MM.1S (cell line): ENCODE measurements at regions not wholly inside any gene's neighbourhood (a gene's known extent, or its start where the extent isn't known, plus 50 kb on each side); places are given as distances from the start of the nearest gene placed in this dataset.

Experiments used
- DNase-seq: peaks from one replicate; pipeline ENCODE4 v3.0.0-alpha.2; 2015
- H2AFZ ChIP-seq: fragments of 300-600 bp; sonication (generic); 2 replicates; pipeline ENCODE4 v1.6.0; 2016; ENCODE audit warnings: antibody characterized with exemption, low read length
- H3F3A ChIP-seq: fragments of 300-600 bp; sonication (generic); 2 replicates; pipeline ENCODE4 v1.6.1; 2016; ENCODE audit warnings: mild to moderate bottlenecking, antibody characterized with exemption, low read length, moderate library complexity, mixed read lengths; ENCODE audit not compliant: insufficient read depth
- H3K27ac ChIP-seq: fragments of 300-600 bp; sonication (generic); 2 replicates; pipeline ENCODE4 v1.5.1; 2016; ENCODE audit warnings: mild to moderate bottlenecking, low read length
- H3K27me3 ChIP-seq: fragments of 300-600 bp; sonication (generic); replicated peaks from 2 replicates; pipeline ENCODE4 v1.6.0; 2016; ENCODE audit warnings: low read length; ENCODE audit not compliant: insufficient read depth
- H3K36me3 ChIP-seq: fragments of 300-600 bp; sonication (generic); replicated peaks from 2 replicates; pipeline ENCODE4 v1.6.1; 2016; ENCODE audit warnings: mild to moderate bottlenecking, low read length, mixed read lengths; ENCODE audit not compliant: insufficient read depth
- H3K4me1 ChIP-seq: fragments of 300-600 bp; sonication (generic); 2 replicates; pipeline ENCODE4 v1.6.1; 2016; ENCODE audit warnings: low read length, mixed read lengths
- H3K4me2 ChIP-seq: fragments of 300-600 bp; sonication (generic); 2 replicates; pipeline ENCODE4 v1.6.0; 2016; ENCODE audit warnings: low read depth, low read length
- H3K4me3 ChIP-seq: fragments of 300-600 bp; sonication (generic); 2 replicates; pipeline ENCODE4 v1.5.1; 2016; ENCODE audit warnings: low read length, mixed read lengths
- H3K79me2 ChIP-seq: fragments of 300-600 bp; sonication (generic); 2 replicates; pipeline ENCODE4 v1.6.1; 2016; ENCODE audit warnings: mixed run types, low read length, mixed read lengths
- H3K9ac ChIP-seq: fragments of 300-600 bp; sonication (generic); 2 replicates; pipeline ENCODE4 v1.6.1; 2016; ENCODE audit warnings: low read length, mixed read lengths
- H3K9me2 ChIP-seq: fragments of 300-600 bp; sonication (generic); replicated peaks from 2 replicates; pipeline ENCODE4 v1.6.1; 2016; ENCODE audit warnings: mild to moderate bottlenecking, low read length, mixed read lengths; ENCODE audit not compliant: insufficient read depth
- H3K9me3 ChIP-seq: fragments of 300-600 bp; sonication (generic); replicated peaks from 2 replicates; pipeline ENCODE4 v1.6.1; 2016; ENCODE audit warnings: mild to moderate bottlenecking, low read length, mixed read lengths; ENCODE audit not compliant: insufficient read depth
- H4K20me1 ChIP-seq: fragments of 300-600 bp; sonication (generic); 2 replicates; pipeline ENCODE4 v1.6.1; 2016; ENCODE audit warnings: mild to moderate bottlenecking, low read length, moderate library complexity, mixed read lengths; ENCODE audit not compliant: insufficient read depth
- CTCF ChIP-seq: fragments of 300-600 bp; sonication (generic); IDR thresholded peaks from 2 replicates; pipeline ENCODE4 v1.5.1; 2016; ENCODE audit warnings: antibody characterized with exemption, low read length, mixed read lengths
- EZH2 ChIP-seq: fragments of 300-600 bp; sonication (generic); optimal IDR thresholded peaks from 2 replicates; pipeline ENCODE3; 2017; ENCODE audit warnings: low read depth, mild to moderate bottlenecking, antibody characterized with exemption, low read length, mixed read lengths
- EZH2phosphoT487 ChIP-seq: fragments of 300-600 bp; sonication (generic); IDR thresholded peaks from 2 replicates; pipeline ENCODE4 v1.6.1; 2018; ENCODE audit warnings: antibody characterized with exemption, low read length

- Histone ChIP-seq H3K79me2 (no peaks in the 10 kb centered on the region), H3K36me3 (no peaks in the 10 kb centered on the region), H3K4me1 (no peaks in the 10 kb centered on the region), H3K4me3 (no peak overlapping the region), H2AFZ (no peak overlapping the region), H3K9me3 (no peaks in the 10 kb centered on the region), H3K9me2 (no peaks in the 10 kb centered on the region), H3K4me2 (no peak overlapping the region), H3K27ac (no peak overlapping the region), H3K27me3 (no peaks in the 10 kb centered on the region), H4K20me1 (no peaks in the 10 kb centered on the region), H3F3A (no peaks in the 10 kb centered on the region), H3K9ac (no peak overlapping the region)
- no peak for TF ChIP-seq EZH2
- TF ChIP-seq EZH2phosphoT487, result no peak
- no peak for TF ChIP-seq CTCF
- no peak for DNase-seq
Measured at GRCh38 chr2:49643149-49643548, 488.8 kb upstream of the FSHR start.

- H3K4me3 ChIP-seq, result no peak overlapping the region
- no peaks in the 10 kb centered on the region for H3K9me3 ChIP-seq
- H2AFZ ChIP-seq, result no peak overlapping the region
- H3K9ac ChIP-seq, result no peak overlapping the region
- DNase-seq, result no peak
- no peak overlapping the region for H3K4me2 ChIP-seq
- H3K36me3 ChIP-seq, result no peaks in the 10 kb centered on the region
- H4K20me1 ChIP-seq, result no peaks in the 10 kb centered on the region
- no peaks in the 10 kb centered on the region for H3K27me3 ChIP-seq
- no peaks in the 10 kb centered on the region for H3K9me2 ChIP-seq
- no peaks in the 10 kb centered on the region; the same call in 1 of the 2 replicates for H3K4me1 ChIP-seq
- TF ChIP-seq EZH2 (no peak), CTCF (no peak), EZH2phosphoT487 (no peak)
- H3F3A ChIP-seq, result no peaks in the 10 kb centered on the region
- no peak overlapping the region for H3K27ac ChIP-seq
- no peaks in the 10 kb centered on the region for H3K79me2 ChIP-seq
Measured at GRCh38 chr2:49640630-49641029, 486.3 kb upstream of the FSHR start.

GRCh38 chr2:49621016-49621415 is 466.7 kb upstream of the FSHR start:
- Histone ChIP-seq H3F3A (no peaks in the 10 kb centered on the region), H3K4me1 (no peaks in the 10 kb centered on the region; the same call in 1 of the 2 replicates), H3K4me2 (no peak overlapping the region), H3K9ac (no peak overlapping the region), H2AFZ (no peak overlapping the region), H4K20me1 (no peaks in the 10 kb centered on the region), H3K36me3 (no peaks in the 10 kb centered on the region), H3K27me3 (no peaks in the 10 kb centered on the region), H3K9me2 (no peaks in the 10 kb centered on the region), H3K9me3 (no peaks in the 10 kb centered on the region), H3K27ac (no peak overlapping the region), H3K79me2 (no peaks in the 10 kb centered on the region), H3K4me3 (no peak overlapping the region)
- TF ChIP-seq CTCF, result no peak
- TF ChIP-seq EZH2, result no peak
- no peak for TF ChIP-seq EZH2phosphoT487
- DNase-seq, result no peak
